ENCODE measurements at regions not wholly inside any gene's neighbourhood (a gene's known extent, or its start where the extent isn't known, plus 50 kb on each side); places are given as distances from the start of the nearest gene placed in this dataset.

GRCh38 chr1:5456090-5456811, 536.0 kb downstream of the NPHP4 start:
- no peak for TF ChIP-seq CTCF (IDR thresholded peaks at IDR 0.05; ENCODE audit: low read depth, low read length, poor library complexity, severe bottlenecking)
- no peak for TF ChIP-seq EZH2phosphoT487 (IDR thresholded peaks at IDR 0.05; ENCODE audit: borderline replicate concordance, low read length)

All from DOHH2 (cell line).